Cardiac fibroblast (primary cell): ENCODE measurements at regions not wholly inside any gene's neighbourhood (a gene's known extent, or its start where the extent isn't known, plus 50 kb on each side); places are given as distances from the start of the nearest gene placed in this dataset.
A peak's percentile ranks its signal among the peaks of the same experiment; 100 is the strongest.

Source experiments
- DNase-seq, 2 donors: peaks; one replicate each; pipeline versions ENCODE4 v3.0.0 to v3.0.0-alpha.2; 2010; ENCODE audit warnings: low read depth in 2 of 2
- H3K4me3 ChIP-seq, 2 donors: replicated peaks in 1 of 2; 1 replicate in 1 of 2; 2 replicates in 1 of 2; pipeline ENCODE4 v1.5.1; 2011; ENCODE audit warnings: low read depth in 2 of 2, low read length in 2 of 2, mild to moderate bottlenecking in 2 of 2, moderate library complexity in 1 of 2
- TF ChIP-seq, protein P1 (sequence below): IDR thresholded peaks from one replicate; pipeline ENCODE4 v1.5.1; 2011; ENCODE audit warnings: low read depth, mild to moderate bottlenecking, low read length, inconsistent platforms

DNA sequence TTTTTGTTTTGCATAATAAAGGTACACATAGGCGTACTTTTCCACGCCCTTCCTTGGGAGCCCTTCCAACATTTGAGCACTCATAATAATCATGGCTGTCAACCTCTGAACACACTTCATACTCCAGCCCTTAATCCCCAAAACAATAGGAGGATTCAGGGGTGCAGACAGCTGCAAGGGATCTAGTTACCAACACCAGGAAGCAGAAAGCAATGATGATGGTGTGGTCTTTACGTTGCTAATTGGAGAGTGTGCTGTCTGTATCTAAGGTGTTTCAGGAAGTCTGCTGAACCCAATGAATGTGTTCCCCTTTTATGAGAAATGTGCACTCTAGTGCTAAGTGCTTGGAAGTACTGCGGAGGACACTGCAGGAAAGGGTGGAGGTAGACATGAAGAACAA is 60.3 kb upstream of the PDZRN3 start:
- no peak overlapping the region for H3K4me3 ChIP-seq
- TF ChIP-seq, protein P1, sequence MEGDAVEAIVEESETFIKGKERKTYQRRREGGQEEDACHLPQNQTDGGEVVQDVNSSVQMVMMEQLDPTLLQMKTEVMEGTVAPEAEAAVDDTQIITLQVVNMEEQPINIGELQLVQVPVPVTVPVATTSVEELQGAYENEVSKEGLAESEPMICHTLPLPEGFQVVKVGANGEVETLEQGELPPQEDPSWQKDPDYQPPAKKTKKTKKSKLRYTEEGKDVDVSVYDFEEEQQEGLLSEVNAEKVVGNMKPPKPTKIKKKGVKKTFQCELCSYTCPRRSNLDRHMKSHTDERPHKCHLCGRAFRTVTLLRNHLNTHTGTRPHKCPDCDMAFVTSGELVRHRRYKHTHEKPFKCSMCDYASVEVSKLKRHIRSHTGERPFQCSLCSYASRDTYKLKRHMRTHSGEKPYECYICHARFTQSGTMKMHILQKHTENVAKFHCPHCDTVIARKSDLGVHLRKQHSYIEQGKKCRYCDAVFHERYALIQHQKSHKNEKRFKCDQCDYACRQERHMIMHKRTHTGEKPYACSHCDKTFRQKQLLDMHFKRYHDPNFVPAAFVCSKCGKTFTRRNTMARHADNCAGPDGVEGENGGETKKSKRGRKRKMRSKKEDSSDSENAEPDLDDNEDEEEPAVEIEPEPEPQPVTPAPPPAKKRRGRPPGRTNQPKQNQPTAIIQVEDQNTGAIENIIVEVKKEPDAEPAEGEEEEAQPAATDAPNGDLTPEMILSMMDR, result no peak
- no peak for DNase-seq

DNA sequence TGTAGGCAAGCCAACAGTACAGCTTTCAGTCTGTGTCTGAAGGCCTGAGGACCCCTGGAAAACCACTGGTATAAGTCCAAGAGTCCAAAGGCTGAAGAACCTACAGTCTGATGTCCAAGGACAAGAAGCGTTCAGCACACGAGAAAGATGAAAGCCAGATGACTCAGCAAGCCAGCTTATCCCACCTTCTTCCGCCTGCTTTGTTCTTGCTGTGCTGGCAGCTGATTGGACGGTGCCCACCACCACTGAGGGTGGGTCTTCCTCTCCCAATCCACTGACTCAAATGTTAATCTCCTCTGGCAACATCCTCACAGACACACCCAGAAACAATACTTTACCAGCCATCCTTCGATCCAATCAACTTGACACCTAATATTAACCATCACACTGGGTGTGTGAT is 59.0 kb upstream of the PDZRN3 start:
- TF ChIP-seq, protein P1, result no peak
- DNase-seq, result no peak
- H3K4me3 ChIP-seq, result no peak overlapping the region

DNA sequence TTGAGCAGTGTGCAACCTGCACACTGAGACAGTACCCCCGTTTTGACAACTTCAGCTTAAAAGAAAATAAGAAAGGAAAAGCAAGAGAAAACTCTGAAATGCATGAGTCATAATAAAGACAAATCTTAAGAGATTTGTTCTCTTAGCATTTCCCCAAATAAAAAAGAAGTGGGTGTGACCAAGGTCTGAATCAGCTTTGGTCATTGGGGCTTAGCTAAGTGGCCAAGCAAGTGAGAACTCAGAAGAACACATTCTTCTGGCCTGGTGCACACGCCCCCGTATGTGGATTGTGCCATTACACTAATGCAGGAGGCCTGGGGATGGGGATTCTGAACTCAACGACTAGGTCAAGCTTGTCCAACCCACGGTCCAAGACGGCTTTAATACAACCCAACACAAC is 56.9 kb upstream of the PDZRN3 start:
- DNase-seq, result peak; percentile 46 to 81
- TF ChIP-seq, protein P1, result no peak
- no peak overlapping the region for H3K4me3 ChIP-seq

DNA sequence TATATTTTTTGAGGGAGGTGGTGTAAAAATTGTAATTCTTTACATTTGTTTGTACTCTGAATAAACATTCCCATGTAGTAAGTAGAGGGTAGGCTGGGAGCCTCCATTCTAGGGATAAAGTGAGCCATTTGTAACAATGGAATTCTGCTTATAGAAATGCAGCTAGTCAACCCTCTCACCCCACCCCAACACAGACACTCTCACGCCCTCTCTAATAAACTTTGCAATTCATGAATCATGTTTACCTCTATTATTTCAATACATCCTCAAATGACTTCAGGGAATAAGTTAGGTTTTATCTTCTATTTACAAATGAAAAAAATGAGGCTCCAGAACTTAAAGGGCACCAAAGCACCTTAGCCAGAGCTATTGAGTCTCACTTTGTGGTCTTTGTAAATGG is 56.5 kb upstream of the PDZRN3 start:
- TF ChIP-seq, protein P1, result no peak

DNA sequence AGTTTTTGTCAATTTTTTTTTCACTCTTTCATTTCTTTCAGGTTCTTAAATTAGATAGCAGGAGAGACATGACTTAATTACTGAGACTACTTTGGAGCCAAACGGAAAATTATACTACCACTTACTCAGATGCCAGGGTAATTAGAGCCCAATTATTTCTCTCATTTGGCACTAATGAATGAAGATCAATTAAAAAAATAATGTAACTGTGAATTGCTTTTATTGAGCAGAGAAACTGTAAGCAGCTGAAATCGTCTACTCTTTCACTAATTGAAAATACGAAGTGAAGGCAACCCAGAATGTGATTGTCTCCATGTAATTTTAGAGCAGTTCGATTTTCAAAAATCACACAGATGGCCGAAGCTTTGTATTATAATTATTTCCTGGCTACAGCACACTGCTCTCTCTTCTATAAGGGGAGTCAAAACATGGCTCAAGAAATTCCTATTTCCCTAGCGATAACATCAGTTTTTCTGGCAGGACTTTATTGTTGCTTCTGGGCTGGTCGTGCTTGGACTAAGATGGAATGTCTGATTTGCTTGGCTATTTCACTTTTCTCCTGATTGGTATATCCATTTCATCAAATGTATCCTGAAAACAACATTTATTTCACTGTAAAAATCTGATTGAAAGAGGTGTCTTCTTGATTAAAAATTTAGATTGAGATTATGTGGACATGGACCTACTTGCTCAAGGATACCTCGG is 55.8 kb upstream of the PDZRN3 start:
- H3K4me3 ChIP-seq, result no peak overlapping the region
- TF ChIP-seq, protein P1, result no peak
- no peak for DNase-seq

More for the DNA sequence above, 56.5 kb upstream of the PDZRN3 start:
- no peak overlapping the region for H3K4me3 ChIP-seq
- no peak for DNase-seq

DNA sequence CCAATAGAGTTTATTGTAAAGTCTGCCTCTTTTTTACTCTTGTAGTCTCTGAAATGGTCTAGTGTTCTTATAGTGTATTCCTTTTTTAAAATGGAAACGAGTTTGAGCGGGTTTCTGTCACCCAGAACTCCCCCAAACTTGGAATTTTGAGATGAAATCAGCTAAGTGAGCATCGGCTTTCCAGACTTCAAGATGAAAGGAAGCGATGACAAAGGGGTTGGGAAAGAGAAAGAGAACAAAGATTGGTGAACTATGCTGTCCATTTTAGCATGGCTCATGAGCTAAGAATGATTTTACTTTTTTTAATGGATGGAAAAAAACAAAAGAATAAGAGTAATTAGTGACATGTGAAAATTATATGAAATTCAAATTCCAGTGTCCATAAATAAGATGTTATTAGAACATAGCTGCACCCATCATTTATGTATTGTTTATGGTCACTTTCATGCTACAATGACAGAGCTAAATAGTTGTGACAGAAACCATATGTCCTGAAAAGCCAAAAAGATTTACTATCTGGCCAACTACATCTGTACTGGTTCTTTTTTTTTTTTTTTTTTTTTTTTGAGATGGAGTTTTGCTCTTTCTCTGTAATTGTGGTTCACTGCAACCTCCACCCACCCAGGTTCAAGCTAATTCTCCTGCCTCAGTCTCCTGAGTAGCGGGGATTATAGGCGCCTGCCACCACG is 52.7 kb upstream of the PDZRN3 start:
- DNase-seq, result no peak
- TF ChIP-seq, protein P1, result no peak
- no peak overlapping the region for H3K4me3 ChIP-seq
